ENCODE measurements at regions not wholly inside any gene's neighbourhood (a gene's known extent, or its start where the extent isn't known, plus 50 kb on each side); places are given as distances from the start of the nearest gene placed in this dataset.

GRCh38 chr2:176514276-176514675 lies 245.0 kb downstream of the MTX2 start:
- Histone ChIP-seq H3K27ac (no peak overlapping the region), H3K4me3 (no peak overlapping the region), H3K36me3 (no peaks in the 10 kb centered on the region), H3K9me3 (no peaks in the 10 kb centered on the region), H3K4me1 (no peaks in the 10 kb centered on the region), H3K27me3 (no peaks in the 10 kb centered on the region)
- intact Hi-C loops (cut with DNase I): no loop called here
- ATAC-seq (no peak), DNase-seq (no peak)
- no peak for TF ChIP-seq CTCF (IDR thresholded peaks at IDR 0.05)

- Histone ChIP-seq H3K4me3 (no peak overlapping the region), H3K27me3 (no peaks in the 10 kb centered on the region), H3K36me3 (no peaks in the 10 kb centered on the region), H3K4me1 (no peaks in the 10 kb centered on the region), H3K9me3 (no peaks in the 10 kb centered on the region), H3K27ac (no peak overlapping the region)
- intact Hi-C loops (cut with DNase I): no loop called here
- DNase-seq: no peak
- ATAC-seq: no peak
- no peak for TF ChIP-seq CTCF (IDR thresholded peaks at IDR 0.05)
Measured at GRCh38 chr2:176514805-176515500, 245.7 kb downstream of the MTX2 start.

GRCh38 chr2:176516051-176516602 lies 246.9 kb downstream of the MTX2 start:
- no peak for DNase-seq
- Histone ChIP-seq H3K36me3 (no peaks in the 10 kb centered on the region), H3K9me3 (no peaks in the 10 kb centered on the region), H3K27me3 (no peaks in the 10 kb centered on the region), H3K4me1 (no peaks in the 10 kb centered on the region), H3K27ac (no peak overlapping the region), H3K4me3 (no peak overlapping the region)
- no peak for TF ChIP-seq CTCF (IDR thresholded peaks at IDR 0.05)
- ATAC-seq: no peak
- intact Hi-C loops (cut with DNase I): no loop called here

GRCh38 chr2:176518823-176519222 lies 249.6 kb downstream of the MTX2 start:
- Histone ChIP-seq H3K4me3 (no peak overlapping the region), H3K36me3 (no peaks in the 10 kb centered on the region), H3K4me1 (no peaks in the 10 kb centered on the region), H3K27me3 (no peaks in the 10 kb centered on the region), H3K27ac (no peak overlapping the region), H3K9me3 (no peaks in the 10 kb centered on the region)
- TF ChIP-seq CTCF (IDR thresholded peaks at IDR 0.05): no peak
- DNase-seq: no peak
- peak; percentile 69 for ATAC-seq
- intact Hi-C loops (cut with DNase I): no loop called here

- DNase-seq (no peak), ATAC-seq (no peak)
- Histone ChIP-seq H3K9me3 (no peaks in the 10 kb centered on the region), H3K36me3 (no peaks in the 10 kb centered on the region), H3K27me3 (no peaks in the 10 kb centered on the region), H3K4me1 (peaks cover 5% of the 10 kb centered on the region), H3K4me3 (no peak overlapping the region), H3K27ac (no peak overlapping the region)
- TF ChIP-seq CTCF (IDR thresholded peaks at IDR 0.05): no peak
- intact Hi-C loops (cut with DNase I): no loop called here
Measured at GRCh38 chr2:176521878-176522670, 252.8 kb downstream of the MTX2 start.

Measured in upper lobe of right lung (tissue), 1 donor.